ENCODE measurements at regions not wholly inside any gene's neighbourhood (a gene's known extent, or its start where the extent isn't known, plus 50 kb on each side); places are given as distances from the start of the nearest gene placed in this dataset.
"Not testable (repeated sequence)": the region's sequence is repeated elsewhere in the genome, so short reads cannot be mapped to it uniquely, and the experiment has no call there.

- H3K36me3 ChIP-seq (ENCODE audit: control insufficient read depth, insufficient read depth, low read length) = no peaks in the 10 kb centered on the region
- no peaks in the 10 kb centered on the region for H3K4me1 ChIP-seq (ENCODE audit: control insufficient read depth, insufficient read depth, low read length)
- no peak overlapping the region for H3K27ac ChIP-seq (ENCODE audit: low read depth, low read length)
- no peaks in the 10 kb centered on the region for H3K9me3 ChIP-seq (ENCODE audit: control insufficient read depth, insufficient read depth, low read length)
- H3K27me3 ChIP-seq (ENCODE audit: control insufficient read depth, insufficient read depth, low read length) = no peaks in the 10 kb centered on the region
- no peak overlapping the region for H3K4me3 ChIP-seq (ENCODE audit: low read depth, low read length)
- DNase-seq (ENCODE audit: low read depth in 4 of 6, low spot score in 6 of 6) = no peak
These were observed 235.9 kb upstream of the KITLG start for GRCh38 chr12:88816201-88816600.

GRCh38 chr12:88814779-88815178, 234.5 kb upstream of the KITLG start:
- no peak for DNase-seq (ENCODE audit: low read depth in 4 of 6, low spot score in 6 of 6)
- H3K27me3 ChIP-seq (ENCODE audit: control insufficient read depth, insufficient read depth, low read length) = no peaks in the 10 kb centered on the region
- no peaks in the 10 kb centered on the region for H3K36me3 ChIP-seq (ENCODE audit: control insufficient read depth, insufficient read depth, low read length)
- no peak overlapping the region for H3K4me3 ChIP-seq (ENCODE audit: low read depth, low read length)
- no peak overlapping the region for H3K27ac ChIP-seq (ENCODE audit: low read depth, low read length)
- no peaks in the 10 kb centered on the region for H3K4me1 ChIP-seq (ENCODE audit: control insufficient read depth, insufficient read depth, low read length)
- no peaks in the 10 kb centered on the region for H3K9me3 ChIP-seq (ENCODE audit: control insufficient read depth, insufficient read depth, low read length)
- WGBS (ENCODE audit: insufficient coverage) = 100% methylated on average over 1 of the region's 5 CpGs

GRCh38 chr12:88812610-88813009, 232.3 kb upstream of the KITLG start:
- no peak for DNase-seq (ENCODE audit: low read depth in 4 of 6, low spot score in 6 of 6)
- WGBS (ENCODE audit: insufficient coverage) = no CpG with 5 or more reads among the region's 1 CpG
- no peaks in the 10 kb centered on the region for H3K9me3 ChIP-seq (ENCODE audit: control insufficient read depth, insufficient read depth, low read length)
- no peak overlapping the region for H3K4me3 ChIP-seq (ENCODE audit: low read depth, low read length)
- no peaks in the 10 kb centered on the region for H3K27me3 ChIP-seq (ENCODE audit: control insufficient read depth, insufficient read depth, low read length)
- no peaks in the 10 kb centered on the region for H3K36me3 ChIP-seq (ENCODE audit: control insufficient read depth, insufficient read depth, low read length)
- no peak overlapping the region for H3K27ac ChIP-seq (ENCODE audit: low read depth, low read length)
- no peaks in the 10 kb centered on the region for H3K4me1 ChIP-seq (ENCODE audit: control insufficient read depth, insufficient read depth, low read length)

- no peaks in the 10 kb centered on the region for H3K9me3 ChIP-seq (ENCODE audit: control insufficient read depth, insufficient read depth, low read length)
- H3K27me3 ChIP-seq (ENCODE audit: control insufficient read depth, insufficient read depth, low read length) = no peaks in the 10 kb centered on the region
- H3K27ac ChIP-seq (ENCODE audit: low read depth, low read length) = no peak overlapping the region
- no peaks in the 10 kb centered on the region for H3K36me3 ChIP-seq (ENCODE audit: control insufficient read depth, insufficient read depth, low read length)
- no peak overlapping the region for H3K4me3 ChIP-seq (ENCODE audit: low read depth, low read length)
- DNase-seq (ENCODE audit: low read depth in 4 of 6, low spot score in 6 of 6) = no peak
- WGBS (ENCODE audit: insufficient coverage) = no CpG with 5 or more reads among the region's 1 CpG
- no peaks in the 10 kb centered on the region for H3K4me1 ChIP-seq (ENCODE audit: control insufficient read depth, insufficient read depth, low read length)
These were observed 230.5 kb upstream of the KITLG start for GRCh38 chr12:88810806-88811205.

- no CpG with 5 or more reads among the region's 1 CpG for WGBS (ENCODE audit: insufficient coverage)
These were observed 229.6 kb upstream of the KITLG start for GRCh38 chr12:88809841-88810240.

GRCh38 chr12:88805692-88806091, 225.4 kb upstream of the KITLG start:
- DNase-seq (ENCODE audit: low read depth in 4 of 6, low spot score in 6 of 6) = no peak
- no peak overlapping the region for H3K4me3 ChIP-seq (ENCODE audit: low read depth, low read length)
- no peaks in the 10 kb centered on the region for H3K36me3 ChIP-seq (ENCODE audit: control insufficient read depth, insufficient read depth, low read length)
- no peaks in the 10 kb centered on the region for H3K27me3 ChIP-seq (ENCODE audit: control insufficient read depth, insufficient read depth, low read length)
- no peak overlapping the region for H3K27ac ChIP-seq (ENCODE audit: low read depth, low read length)
- no peaks in the 10 kb centered on the region for H3K4me1 ChIP-seq (ENCODE audit: control insufficient read depth, insufficient read depth, low read length)
- H3K9me3 ChIP-seq (ENCODE audit: control insufficient read depth, insufficient read depth, low read length) = no peaks in the 10 kb centered on the region
- WGBS (ENCODE audit: insufficient coverage) = no CpG with 5 or more reads among the region's 1 CpG

More at GRCh38 chr12:88809841-88810240, 229.6 kb upstream of the KITLG start:
- H3K27me3 ChIP-seq (ENCODE audit: control insufficient read depth, insufficient read depth, low read length); H3K4me1 ChIP-seq (ENCODE audit: control insufficient read depth, insufficient read depth, low read length); H3K4me3 ChIP-seq (ENCODE audit: low read depth, low read length); H3K27ac ChIP-seq (ENCODE audit: low read depth, low read length); H3K9me3 ChIP-seq (ENCODE audit: control insufficient read depth, insufficient read depth, low read length); H3K36me3 ChIP-seq (ENCODE audit: control insufficient read depth, insufficient read depth, low read length); DNase-seq (ENCODE audit: low read depth in 4 of 6, low spot score in 6 of 6): not testable (repeated sequence)

- DNase-seq (ENCODE audit: low read depth in 4 of 6, low spot score in 6 of 6) = no peak
- Histone ChIP-seq H3K4me1 (ENCODE audit: control insufficient read depth, insufficient read depth, low read length) (no peaks in the 10 kb centered on the region), H3K9me3 (ENCODE audit: control insufficient read depth, insufficient read depth, low read length) (no peaks in the 10 kb centered on the region), H3K4me3 (ENCODE audit: low read depth, low read length) (no peak overlapping the region), H3K27me3 (ENCODE audit: control insufficient read depth, insufficient read depth, low read length) (no peaks in the 10 kb centered on the region), H3K36me3 (ENCODE audit: control insufficient read depth, insufficient read depth, low read length) (no peaks in the 10 kb centered on the region), H3K27ac (ENCODE audit: low read depth, low read length) (no peak overlapping the region)
- WGBS (ENCODE audit: insufficient coverage) = no CpG with 5 or more reads among the region's 2 CpGs
These were observed 225.0 kb upstream of the KITLG start for GRCh38 chr12:88805286-88805685.

- Histone ChIP-seq H3K27me3 (ENCODE audit: control insufficient read depth, insufficient read depth, low read length) (no peaks in the 10 kb centered on the region), H3K36me3 (ENCODE audit: control insufficient read depth, insufficient read depth, low read length) (no peaks in the 10 kb centered on the region), H3K4me1 (ENCODE audit: control insufficient read depth, insufficient read depth, low read length) (no peaks in the 10 kb centered on the region), H3K9me3 (ENCODE audit: control insufficient read depth, insufficient read depth, low read length) (no peaks in the 10 kb centered on the region), H3K4me3 (ENCODE audit: low read depth, low read length) (no peak overlapping the region), H3K27ac (ENCODE audit: low read depth, low read length) (no peak overlapping the region)
- no CpG with 5 or more reads among the region's 3 CpGs for WGBS (ENCODE audit: insufficient coverage)
- no peak for DNase-seq (ENCODE audit: low read depth in 4 of 6, low spot score in 6 of 6)
These were observed 221.9 kb upstream of the KITLG start for GRCh38 chr12:88802096-88802706.

GRCh38 chr12:88801227-88802095, 221.2 kb upstream of the KITLG start:
- Histone ChIP-seq H3K4me3 (ENCODE audit: low read depth, low read length) (no peak overlapping the region), H3K4me1 (ENCODE audit: control insufficient read depth, insufficient read depth, low read length) (no peaks in the 10 kb centered on the region), H3K36me3 (ENCODE audit: control insufficient read depth, insufficient read depth, low read length) (no peaks in the 10 kb centered on the region), H3K27ac (ENCODE audit: low read depth, low read length) (no peak overlapping the region), H3K9me3 (ENCODE audit: control insufficient read depth, insufficient read depth, low read length) (no peaks in the 10 kb centered on the region), H3K27me3 (ENCODE audit: control insufficient read depth, insufficient read depth, low read length) (no peaks in the 10 kb centered on the region)
- no peak for DNase-seq (ENCODE audit: low read depth in 4 of 6, low spot score in 6 of 6)
- 100% methylated on average over 1 of the region's 1 CpG for WGBS (ENCODE audit: insufficient coverage)

GRCh38 chr12:88793096-88793495, 212.8 kb upstream of the KITLG start:
- Histone ChIP-seq H3K27me3 (ENCODE audit: control insufficient read depth, insufficient read depth, low read length) (no peaks in the 10 kb centered on the region), H3K27ac (ENCODE audit: low read depth, low read length) (no peak overlapping the region), H3K36me3 (ENCODE audit: control insufficient read depth, insufficient read depth, low read length) (no peaks in the 10 kb centered on the region), H3K9me3 (ENCODE audit: control insufficient read depth, insufficient read depth, low read length) (peaks cover 6% of the 10 kb centered on the region), H3K4me1 (ENCODE audit: control insufficient read depth, insufficient read depth, low read length) (no peaks in the 10 kb centered on the region), H3K4me3 (ENCODE audit: low read depth, low read length) (no peak overlapping the region)
- no peak for DNase-seq (ENCODE audit: low read depth in 4 of 6, low spot score in 6 of 6)
